GM21390 (cell line): ENCODE measurements at regions not wholly inside any gene's neighbourhood (a gene's known extent, or its start where the extent isn't known, plus 50 kb on each side); places are given as distances from the start of the nearest gene placed in this dataset.

ENCODE experiments used
- ATAC-seq: cut with Tn5 transposase; IDR thresholded peaks from one replicate; pipeline ENCODE4 v1.9.1; 2021; ENCODE audit not compliant: unreplicated experiment

GRCh38 chr7:37504801-37505200 lies 56.1 kb upstream of the ELMO1 start:
- no peak for ATAC-seq

GRCh38 chr7:37505750-37506353 lies 57.2 kb upstream of the ELMO1 start:
- ATAC-seq: no peak

GRCh38 chr7:37508118-37508517 lies 59.5 kb upstream of the ELMO1 start:
- no peak for ATAC-seq

- no peak for ATAC-seq
These were observed 61.5 kb upstream of the ELMO1 start for GRCh38 chr7:37510043-37510634.

- ATAC-seq: no peak
These were observed 63.3 kb upstream of the ELMO1 start for GRCh38 chr7:37511915-37512314.

GRCh38 chr7:37514497-37514896 lies 65.8 kb upstream of the ELMO1 start:
- ATAC-seq: no peak

GRCh38 chr7:37516664-37517063 lies 68.0 kb upstream of the ELMO1 start:
- ATAC-seq: no peak

- no peak for ATAC-seq
These were observed 69.6 kb upstream of the ELMO1 start for GRCh38 chr7:37518266-37518665.

GRCh38 chr7:37524056-37524455 lies 75.4 kb upstream of the ELMO1 start:
- no peak for ATAC-seq

GRCh38 chr7:37524797-37525196 lies 76.1 kb upstream of the ELMO1 start:
- ATAC-seq: no peak

- no peak for ATAC-seq
These were observed 78.0 kb upstream of the ELMO1 start for GRCh38 chr7:37526623-37527022.

GRCh38 chr7:37527109-37527508 lies 78.4 kb upstream of the ELMO1 start:
- no peak for ATAC-seq

- ATAC-seq: no peak
These were observed 82.6 kb upstream of the ELMO1 start for GRCh38 chr7:37531225-37531624.

- ATAC-seq: no peak
These were observed 84.0 kb upstream of the ELMO1 start for GRCh38 chr7:37532636-37533035.

GRCh38 chr7:37534893-37535610 lies 86.4 kb upstream of the ELMO1 start:
- no peak for ATAC-seq

- no peak for ATAC-seq
These were observed 87.2 kb upstream of the ELMO1 start for GRCh38 chr7:37535841-37536240.

- ATAC-seq: no peak
These were observed 88.0 kb upstream of the ELMO1 start for GRCh38 chr7:37536706-37537105.

- no peak for ATAC-seq
These were observed 88.8 kb upstream of the ELMO1 start for GRCh38 chr7:37537439-37537838.

- no peak for ATAC-seq
These were observed 90.3 kb upstream of the ELMO1 start for GRCh38 chr7:37538945-37539344.

GRCh38 chr7:37540917-37541316 lies 92.3 kb upstream of the ELMO1 start:
- no peak for ATAC-seq

- peak; percentile 94 for ATAC-seq
These were observed 93.3 kb upstream of the ELMO1 start for GRCh38 chr7:37541810-37542443.
